ENCODE measurements at regions not wholly inside any gene's neighbourhood (a gene's known extent, or its start where the extent isn't known, plus 50 kb on each side); places are given as distances from the start of the nearest gene placed in this dataset.
A peak's percentile ranks its signal among the peaks of the same experiment; 100 is the strongest.

- POLR2A ChIA-PET (ENCODE audit: partially characterized antibody) = no interaction called here
- Histone ChIP-seq H3K9me3 (ENCODE audit: insufficient read depth in 2 of 2, low read depth in 1 of 2, low read length in 1 of 2) (no peaks in the 10 kb centered on the region), H3K23ac (ENCODE audit: insufficient read length) (no peak overlapping the region), H4K91ac (replicated peaks; ENCODE audit: insufficient read length, low read length) (no peak overlapping the region), H2AK5ac (ENCODE audit: low read depth, low read length) (peak overlapping the region; percentile 30; the same call in 1 of the 2 replicates), H3K9ac (replicated peaks in 1 of 4; ENCODE audit: extremely low read depth in 1 of 4, low read depth in 3 of 4, low read length in 3 of 4) (no peak overlapping the region), H2BK5ac (ENCODE audit: low read depth, low read length) (no peak overlapping the region; the same call in 1 of the 2 replicates), H4K20me1 (replicated peaks in 1 of 2; ENCODE audit: control insufficient read depth in 1 of 2, insufficient read depth in 2 of 2, low read length in 2 of 2) (no peaks in the 10 kb centered on the region), H3K36me3 (ENCODE audit: control insufficient read depth in 2 of 4, insufficient read depth in 4 of 4, low read length in 3 of 4) (no peaks in the 10 kb centered on the region), H3K23me2 (ENCODE audit: low read depth, low read length) (no peaks in the 10 kb centered on the region), H3K56ac (replicated peaks; ENCODE audit: insufficient read length, low read depth, low read length) (no peak overlapping the region), H3K79me2 (ENCODE audit: control insufficient read depth in 1 of 2, insufficient read depth in 2 of 2, low read length in 2 of 2) (no peaks in the 10 kb centered on the region), H3K4me1 (replicated peaks in 1 of 4; ENCODE audit: control insufficient read depth in 3 of 4, insufficient read depth in 4 of 4, low read length in 3 of 4) (peaks cover 21 to 34% (median 28%) of the 10 kb centered on the region in 4 experiments), H3K27me3 (replicated peaks in 1 of 4; ENCODE audit: control insufficient read depth in 3 of 4, extremely low read depth in 1 of 4, insufficient read depth in 3 of 4, low read length in 3 of 4) (no peaks in the 10 kb centered on the region), H3K79me1 (ENCODE audit: low read depth, low read length) (no peaks in the 10 kb centered on the region), H4K5ac (ENCODE audit: insufficient read length, low read depth, low read length) (no peak overlapping the region), H4K8ac (ENCODE audit: extremely low read depth, insufficient read depth, low read length) (no peak overlapping the region), H3K14ac (ENCODE audit: insufficient read length) (no peak overlapping the region), H3K4me2 (ENCODE audit: insufficient read depth in 1 of 2, low read depth in 2 of 2, low read length in 2 of 2) (peak overlapping the region in 1 of 2 experiments; percentile 14; a peak in 1 of 4 replicates), H3K18ac (ENCODE audit: extremely low read depth, low read length) (no peak overlapping the region), H2AFZ (ENCODE audit: low read length) (no peak overlapping the region), H2BK120ac (replicated peaks; ENCODE audit: low read depth, low read length) (no peak overlapping the region), H3K4ac (replicated peaks; ENCODE audit: insufficient read length, low read depth, low read length) (no peak overlapping the region), H2BK12ac (ENCODE audit: low read depth, low read length) (no peak overlapping the region), H2BK20ac (ENCODE audit: low read length) (no peak overlapping the region), H3K27ac (ENCODE audit: low read depth, low read length) (no peak overlapping the region), H3K4me3 (ENCODE audit: extremely low read depth in 1 of 4, insufficient read depth in 2 of 4, low read depth in 3 of 4, low read length in 4 of 4) (no peak overlapping the region), H2BK15ac (ENCODE audit: low read length) (no peak overlapping the region)
- TF ChIP-seq CREB1 (IDR thresholded peaks at IDR 0.05) (no peak), TEAD4 (IDR thresholded peaks at IDR 0.05; ENCODE audit: low read depth, low read length) (no peak), GABPA (IDR thresholded peaks at IDR 0.05; ENCODE audit: borderline replicate concordance, insufficient read depth, low read length) (no peak), SP4 (IDR thresholded peaks at IDR 0.05; ENCODE audit: low read length) (no peak), ATF3 (IDR thresholded peaks at IDR 0.05; ENCODE audit: insufficient read depth, low read depth, low read length) (no peak), RFX5 (IDR thresholded peaks at IDR 0.05; ENCODE audit: borderline replicate concordance, low read depth, low read length) (no peak), CBX5 (IDR thresholded peaks at IDR 0.05; ENCODE audit: low read depth, low read length) (no peak), SP2 (IDR thresholded peaks at IDR 0.05; ENCODE audit: low read length) (no peak), PHF8 (conservative IDR thresholded peaks at IDR 0.05; ENCODE audit: low read depth, low read length) (no peak), NRF1 (IDR thresholded peaks at IDR 0.05; ENCODE audit: low read depth, low read length) (no peak), TCF12 (IDR thresholded peaks at IDR 0.05; ENCODE audit: low read depth, low read length) (no peak), SAP30 (IDR thresholded peaks at IDR 0.05; ENCODE audit: insufficient read depth, insufficient replicate concordance, low read length) (no peak), MAFK (IDR thresholded peaks at IDR 0.05; ENCODE audit: low read depth, low read length) (no peak), RAD21 (IDR thresholded peaks at IDR 0.05 in 1 of 2, conservative IDR thresholded peaks at IDR 0.05 in 1 of 2; ENCODE audit: low read depth in 2 of 2, low read length in 2 of 2) (no peak)
- CTCF ChIA-PET (ENCODE audit: partially characterized antibody) = interaction anchor here (0.8 to 1.2 kb wide), 2 partner anchors 34 to 74 kb away, joined by 3 read pairs; no protein-coding TSS in a partner anchor
- FAIRE-seq (no peak), DNase-seq (ENCODE audit: low read depth in 1 of 2, low spot score in 2 of 2) (no peak)
- WGBS, 2 experiments (ENCODE audit: extremely low coverage in 1 of 2, insufficient coverage in 1 of 2, insufficient read length in 1 of 2, insufficient replicate concordance in 2 of 2, low coverage in 1 of 2, low lambda C conversion rate in 2 of 2, missing lambda C conversion rate in 1 of 2) = 57% methylated on average over 4 of the region's 4 CpGs; no CpG with 5 or more reads in 1 of the 2 experiments
These were observed 265.1 kb upstream of the PSMD7 start for GRCh38 chr16:74031551-74031950.

Data from H1 (cell line).